ENCODE measurements at regions not wholly inside any gene's neighbourhood (a gene's known extent, or its start where the extent isn't known, plus 50 kb on each side); places are given as distances from the start of the nearest gene placed in this dataset.

DNA sequence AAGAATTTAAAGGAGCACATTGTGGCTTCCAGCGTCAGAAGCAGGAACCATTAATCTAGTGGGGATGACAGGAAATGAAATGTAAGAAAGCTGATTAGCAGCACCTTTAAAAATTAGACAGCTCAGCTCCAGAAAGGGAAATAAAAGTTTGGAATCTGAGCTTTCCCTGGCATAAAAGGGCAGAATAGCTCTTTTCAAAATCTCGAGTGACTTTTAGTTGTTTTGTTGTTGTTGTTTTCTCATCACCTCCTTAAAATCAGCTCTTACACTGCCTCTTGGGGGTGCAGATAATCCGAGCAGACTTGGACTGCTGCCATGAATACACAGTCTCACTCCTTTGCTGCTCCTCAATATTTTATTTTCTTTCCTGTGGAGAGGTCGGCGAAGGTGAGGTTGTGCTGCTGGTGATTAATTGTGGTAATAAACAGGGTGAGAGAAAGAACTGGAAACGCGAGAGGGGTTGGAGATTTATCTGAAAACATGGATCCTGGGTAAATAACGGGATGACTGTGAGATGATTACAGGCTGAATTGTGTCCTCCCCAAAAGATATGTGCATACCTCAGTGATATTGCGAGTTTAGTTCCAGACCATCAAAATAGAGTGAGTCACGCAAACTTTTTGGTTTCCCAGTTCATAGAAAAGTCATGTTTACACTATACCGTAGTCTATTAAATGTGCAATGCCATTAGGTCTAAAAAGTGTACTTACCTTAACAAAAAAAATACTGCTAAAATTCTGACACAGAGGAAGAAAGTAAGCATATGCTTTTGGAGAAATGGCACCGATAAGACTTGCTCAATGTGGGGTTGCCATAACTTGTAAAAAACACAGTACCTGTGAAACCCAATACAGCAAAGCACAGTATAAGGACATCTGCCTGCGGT lies 787.7 kb downstream of the UQCRFS1 start:
- peak; percentile 40 for DNase-seq

DNA sequence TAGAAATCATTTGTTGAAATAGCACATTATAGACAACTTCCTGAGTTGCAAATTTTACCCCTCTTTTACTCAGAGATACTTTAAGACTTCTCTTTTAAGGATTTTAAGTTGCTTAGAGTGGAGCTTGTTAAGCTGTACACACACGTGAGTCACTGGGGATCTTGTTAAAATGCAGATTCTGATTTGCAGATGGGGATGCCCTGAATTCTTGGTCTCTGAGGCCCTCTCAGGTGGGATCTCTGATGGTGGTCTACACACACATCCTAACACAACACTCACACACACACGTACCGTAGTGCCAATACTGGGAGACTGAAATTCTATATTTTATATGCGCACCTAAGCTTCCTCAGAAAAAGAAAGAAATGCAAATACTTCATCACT lies 788.3 kb downstream of the UQCRFS1 start:
- DNase-seq, result no peak

DNA sequence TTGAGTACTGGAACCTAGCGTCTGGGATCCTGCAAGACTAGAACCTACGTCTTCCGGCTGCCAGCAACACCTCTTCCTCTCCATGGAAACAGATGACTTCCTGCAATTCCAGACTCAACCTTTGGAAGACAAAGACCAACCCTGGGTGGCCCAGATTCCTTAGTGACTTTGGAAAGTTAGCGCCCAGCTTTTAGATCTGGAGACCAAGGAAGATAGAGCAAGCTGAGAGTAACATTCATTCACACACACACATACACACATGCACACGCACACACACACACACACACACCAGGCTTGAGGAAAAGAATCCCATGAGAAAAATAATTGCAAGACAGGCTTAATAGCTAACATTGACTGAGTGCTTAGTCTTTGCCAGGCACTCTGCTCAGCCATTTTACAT lies 788.9 kb downstream of the UQCRFS1 start:
- DNase-seq, result no peak

DNA sequence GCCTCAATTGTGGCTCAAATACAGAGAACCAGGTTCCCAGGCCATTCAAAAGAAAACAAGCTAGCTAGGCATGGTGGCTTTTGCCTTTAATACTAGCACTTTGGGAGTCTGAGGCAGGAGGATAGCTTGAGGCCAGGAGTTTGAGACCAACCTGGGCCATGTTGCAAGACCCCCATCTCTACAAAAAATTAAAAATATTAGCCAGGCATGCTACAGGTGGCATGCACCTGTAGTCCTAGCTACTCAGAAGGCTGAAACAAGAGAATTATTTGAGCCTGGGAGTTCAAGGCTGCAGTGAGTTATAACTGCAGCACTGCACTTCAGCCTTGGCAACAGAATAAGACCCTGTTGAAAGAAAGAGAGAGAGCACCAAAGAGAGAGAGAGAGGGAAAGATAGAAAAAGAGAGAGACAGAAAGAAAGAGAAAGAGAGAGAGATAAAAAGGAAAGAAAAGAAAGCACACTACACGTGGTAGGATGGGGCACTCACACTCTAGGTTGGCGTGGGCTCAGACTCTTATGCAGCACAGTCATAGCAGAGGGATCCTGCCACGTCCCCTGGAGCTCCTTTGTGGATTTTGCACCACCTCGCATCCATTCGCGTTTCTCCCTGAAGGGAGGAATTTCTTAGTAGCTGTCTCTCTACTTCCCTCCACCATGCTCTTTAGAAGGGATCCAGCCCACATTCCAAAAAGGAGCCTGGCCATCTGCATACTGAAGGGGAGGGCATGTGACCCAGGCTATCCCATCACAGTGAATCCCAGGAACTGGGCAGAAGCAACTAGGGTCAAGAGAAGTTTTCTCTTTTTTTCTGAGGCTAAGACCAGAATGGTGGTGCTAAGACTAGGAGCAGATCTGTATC lies 789.9 kb downstream of the UQCRFS1 start:
- DNase-seq, result no peak

DNA sequence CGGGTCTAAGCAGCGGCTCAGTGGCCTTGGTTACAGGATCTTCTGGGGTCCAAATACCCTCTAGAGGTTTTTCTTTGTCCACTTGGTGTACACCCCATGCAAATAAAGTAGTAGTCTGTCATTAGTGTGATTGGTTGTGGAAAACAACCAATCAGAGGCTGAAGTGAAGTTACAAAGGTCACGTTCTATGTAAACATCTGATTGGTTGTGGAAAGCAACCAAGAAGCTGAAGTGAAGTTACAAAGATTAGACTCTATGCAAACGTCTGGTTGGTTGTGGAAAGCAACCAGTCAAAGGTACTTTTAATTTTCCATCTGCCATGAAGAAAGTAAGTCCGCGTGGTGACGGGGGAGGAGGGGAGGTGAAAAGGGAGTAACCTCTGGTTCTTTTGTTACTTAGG lies 790.9 kb downstream of the UQCRFS1 start:
- DNase-seq, result no peak

DNA sequence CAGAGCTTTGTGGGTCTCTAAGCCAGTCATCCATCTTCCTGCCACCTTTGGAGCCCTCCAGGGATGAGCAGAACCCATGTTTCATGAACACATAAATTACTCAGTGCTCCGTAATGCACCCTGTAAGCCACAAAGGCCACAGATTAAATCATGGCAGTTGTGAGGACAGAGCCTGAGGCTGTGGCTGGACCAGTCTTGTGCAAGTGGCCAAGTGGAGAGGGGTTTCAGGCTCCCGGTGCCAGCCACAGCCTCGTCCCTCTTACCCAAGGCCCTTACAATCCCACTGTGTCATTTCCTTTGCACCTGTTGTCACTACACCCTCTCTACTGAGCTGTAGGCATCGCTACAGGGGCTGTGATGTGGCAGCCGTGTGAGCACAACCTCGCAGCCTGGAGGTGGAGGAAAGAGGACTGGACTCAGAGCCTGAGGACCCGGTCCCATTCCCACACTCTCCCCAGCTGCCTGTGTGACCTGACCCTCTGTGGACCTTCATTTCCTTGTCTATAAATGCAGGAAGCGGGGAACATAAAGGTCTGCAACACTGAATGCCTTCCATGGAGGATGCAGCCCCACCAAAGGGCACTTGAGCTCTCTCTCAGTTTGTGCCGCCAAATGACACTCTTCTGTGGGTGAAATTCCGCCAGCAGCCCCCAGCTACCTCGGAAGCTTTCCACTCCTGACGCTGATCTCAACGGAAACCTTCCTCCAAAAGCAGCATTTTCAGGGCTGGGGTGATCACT lies 792.0 kb downstream of the UQCRFS1 start:
- no peak for DNase-seq

DNA sequence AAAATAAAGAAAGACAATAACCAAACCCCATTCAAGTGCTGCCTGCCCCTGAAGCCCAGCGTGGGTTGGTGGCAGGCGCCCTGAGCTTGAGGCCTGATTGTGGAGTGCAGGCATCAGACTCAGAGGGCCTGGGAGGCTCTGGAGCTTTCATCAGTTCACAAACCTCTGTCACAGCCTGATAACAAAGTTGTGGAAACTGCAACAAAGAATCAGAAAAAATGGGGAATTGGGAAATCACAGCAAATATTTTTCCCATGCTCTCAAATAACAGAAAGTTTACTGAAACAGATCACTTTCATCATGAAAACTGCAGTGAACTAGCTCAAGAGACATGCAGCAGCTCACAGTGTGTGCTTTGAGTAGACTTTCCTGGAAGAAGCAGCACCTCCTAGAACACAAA lies 793.6 kb downstream of the UQCRFS1 start:
- DNase-seq, result no peak

DNA sequence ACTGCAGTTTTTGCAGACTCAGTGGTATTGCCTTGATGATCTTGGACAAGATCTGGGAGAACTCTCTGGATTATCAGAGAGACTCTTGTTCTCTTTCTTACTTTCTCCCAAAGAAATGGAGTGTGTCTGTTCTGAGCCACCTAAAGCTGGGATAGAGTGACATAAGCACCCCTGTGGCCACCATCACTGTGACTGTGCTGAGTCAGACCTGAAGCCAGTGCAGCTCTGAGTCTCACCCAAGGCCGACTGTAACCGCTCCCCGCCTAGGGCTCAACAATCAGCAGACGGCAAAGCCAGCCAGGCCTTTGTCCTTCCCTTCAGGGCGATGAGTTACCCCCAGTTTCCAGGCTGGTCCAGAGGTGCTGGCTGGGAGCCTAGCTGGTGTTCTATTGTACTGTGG lies 795.6 kb downstream of the UQCRFS1 start:
- DNase-seq, result no peak

DNA sequence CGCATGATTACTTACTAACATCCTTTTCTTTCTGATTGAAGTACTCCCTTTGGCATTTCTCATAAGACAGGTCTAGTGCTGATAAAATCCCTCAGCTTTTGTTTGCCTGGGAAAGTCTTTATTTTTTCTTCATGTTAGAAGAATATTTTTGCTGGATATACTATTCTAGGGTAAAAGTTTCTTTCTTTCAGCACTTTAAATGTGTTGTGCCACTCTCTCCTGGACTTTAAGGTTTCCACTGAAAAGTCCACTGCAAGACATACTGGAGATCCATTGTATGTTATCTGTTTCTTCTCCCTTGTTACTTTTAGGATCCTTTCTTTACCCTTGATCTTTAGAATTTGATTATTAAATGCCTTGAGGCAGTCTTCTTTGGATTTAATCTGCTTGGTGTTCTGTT lies 796.7 kb downstream of the UQCRFS1 start:
- DNase-seq, result no peak

DNA sequence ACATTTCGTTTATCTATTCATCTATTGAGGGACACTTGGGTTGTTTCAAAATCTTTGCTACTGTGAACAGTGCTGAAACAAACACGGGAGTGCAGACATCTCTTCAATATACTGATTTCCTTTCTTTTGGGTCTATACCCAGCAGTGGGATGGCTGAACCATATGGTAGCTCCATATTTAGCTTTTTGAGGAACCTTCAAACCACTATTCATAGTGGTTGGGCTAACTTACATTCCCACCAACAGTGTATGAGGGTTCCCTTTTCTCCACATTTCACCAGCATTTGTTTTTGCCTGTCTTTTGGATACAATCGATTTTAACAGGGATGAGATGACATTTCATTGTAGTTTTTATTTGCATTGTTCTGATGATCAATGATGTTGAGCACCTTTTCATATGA lies 798.2 kb downstream of the UQCRFS1 start:
- DNase-seq, result no peak

DNA sequence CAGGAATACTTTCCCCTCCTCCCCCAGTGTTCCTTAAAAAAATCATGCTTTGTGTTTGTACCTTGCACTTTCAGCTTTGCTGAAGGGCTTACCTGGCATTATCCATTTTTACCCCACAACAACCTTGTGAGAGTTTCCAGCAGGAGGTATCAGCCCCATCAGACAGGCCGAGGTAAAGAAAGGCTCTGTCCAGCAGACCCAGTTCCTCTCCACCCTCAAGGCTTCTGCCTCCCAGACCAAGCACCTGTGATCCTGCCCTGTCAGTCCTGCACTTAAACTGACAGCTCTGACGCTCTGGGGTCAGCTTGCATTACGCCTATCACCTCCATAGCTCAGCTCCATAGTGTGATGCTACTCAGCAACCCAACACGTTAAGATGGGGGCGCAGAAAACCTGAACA lies 803.1 kb downstream of the UQCRFS1 start:
- no peak for DNase-seq

DNA sequence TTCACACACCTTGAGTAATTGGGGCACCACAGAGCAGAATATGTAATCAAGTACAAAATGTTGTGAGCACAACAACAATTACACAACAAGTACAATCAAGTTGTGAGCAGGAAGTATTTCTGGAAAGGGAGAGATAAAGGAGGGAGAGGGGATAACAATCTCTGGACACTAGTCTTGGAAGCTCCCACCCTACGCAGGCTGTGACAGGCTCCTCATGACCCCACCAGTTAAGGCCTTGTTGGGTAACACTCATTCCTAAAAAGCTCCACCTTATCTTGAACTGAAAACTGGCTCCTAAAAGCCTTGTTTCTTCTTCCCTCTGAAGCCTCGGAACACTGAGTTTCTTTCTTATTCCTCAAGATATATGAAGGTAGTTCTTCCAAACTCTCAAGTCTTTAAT lies 806.0 kb downstream of the UQCRFS1 start:
- no peak for DNase-seq

DNA sequence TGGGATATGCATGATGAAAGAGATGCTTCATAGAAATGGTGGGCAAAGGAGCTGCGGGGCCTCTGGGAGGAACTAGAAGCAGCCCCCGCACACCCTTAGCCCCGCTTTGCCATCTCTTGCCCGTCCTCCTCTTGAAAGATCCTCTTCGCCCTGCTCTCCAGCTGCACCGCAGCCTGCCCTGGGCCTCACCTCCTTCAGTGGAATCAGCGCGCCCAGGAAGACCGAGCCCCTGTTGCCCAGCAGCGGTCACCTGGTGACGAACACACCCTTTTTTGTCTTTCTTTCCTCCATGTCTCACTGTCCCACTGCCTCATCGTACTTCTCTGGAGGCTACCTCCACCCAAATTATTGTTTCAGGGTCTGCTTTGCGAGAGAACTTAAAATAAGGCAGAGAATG lies 807.6 kb downstream of the UQCRFS1 start:
- DNase-seq, result no peak

DNA sequence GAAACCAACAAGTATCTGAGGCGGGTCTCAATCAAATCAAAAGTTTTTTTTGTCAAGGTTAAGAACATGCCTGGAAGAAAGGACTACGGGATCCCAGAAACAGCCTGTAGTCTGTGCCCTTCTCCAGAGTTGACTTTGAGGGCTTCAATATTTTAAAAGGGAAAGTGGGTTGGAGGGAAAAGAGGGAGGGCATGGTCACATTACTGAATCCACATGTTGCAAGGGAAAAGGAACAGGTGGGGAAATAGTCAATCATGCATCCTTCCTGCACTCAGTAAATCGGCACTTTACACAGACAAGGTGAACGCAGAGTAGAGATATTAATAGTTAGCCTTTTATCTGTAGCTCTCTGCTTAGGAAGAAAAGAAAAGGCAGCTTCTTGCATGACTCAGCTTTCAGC lies 808.5 kb downstream of the UQCRFS1 start:
- DNase-seq, result no peak

DNA sequence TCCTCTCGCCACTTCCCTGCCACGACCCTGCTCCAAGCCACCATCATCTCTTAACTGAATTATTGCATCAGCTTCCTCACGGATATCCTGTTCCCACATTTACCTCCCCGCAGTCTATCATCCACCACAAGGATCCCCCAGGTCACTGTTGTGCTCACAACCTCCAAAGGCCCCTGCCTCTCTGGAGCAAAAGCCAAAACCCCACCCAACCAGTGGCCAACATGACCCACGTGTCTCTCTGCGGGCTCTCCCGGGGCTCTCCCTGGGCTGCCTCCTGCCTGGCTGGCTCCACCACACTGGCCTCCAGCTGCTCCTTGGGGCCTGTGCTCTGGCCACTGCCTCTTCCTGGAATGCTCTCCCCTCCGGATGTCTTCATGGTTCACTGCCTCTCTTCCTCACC lies 809.3 kb downstream of the UQCRFS1 start:
- no peak for DNase-seq

DNA sequence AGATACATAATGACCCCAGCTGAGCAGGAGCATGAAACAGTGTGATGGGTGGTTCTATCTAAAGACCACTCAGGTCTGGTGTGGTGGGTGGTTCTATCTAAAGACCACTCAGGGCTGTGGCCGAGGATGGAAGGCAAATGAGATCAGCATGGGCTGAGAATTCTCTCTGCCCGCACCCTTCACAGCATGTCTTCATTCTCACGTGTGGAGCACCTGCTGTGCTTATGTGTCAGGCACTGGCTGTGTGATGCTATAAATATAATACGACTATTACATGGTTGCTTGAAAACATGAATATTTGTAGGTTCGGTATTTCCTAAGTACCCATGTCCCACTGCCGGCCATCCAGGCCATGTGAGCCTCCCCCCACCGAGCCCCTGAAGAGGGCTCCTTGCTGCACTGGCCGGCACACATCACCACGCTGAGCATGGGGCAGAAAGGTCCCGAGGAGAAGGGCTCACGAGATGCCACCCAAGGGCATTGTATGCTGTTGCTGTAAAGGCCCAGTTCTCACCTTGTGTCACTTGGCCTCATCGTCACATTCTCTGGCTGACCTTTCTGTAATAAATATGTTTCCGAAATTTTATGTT lies 810.2 kb downstream of the UQCRFS1 start:
- no peak for DNase-seq

DNA sequence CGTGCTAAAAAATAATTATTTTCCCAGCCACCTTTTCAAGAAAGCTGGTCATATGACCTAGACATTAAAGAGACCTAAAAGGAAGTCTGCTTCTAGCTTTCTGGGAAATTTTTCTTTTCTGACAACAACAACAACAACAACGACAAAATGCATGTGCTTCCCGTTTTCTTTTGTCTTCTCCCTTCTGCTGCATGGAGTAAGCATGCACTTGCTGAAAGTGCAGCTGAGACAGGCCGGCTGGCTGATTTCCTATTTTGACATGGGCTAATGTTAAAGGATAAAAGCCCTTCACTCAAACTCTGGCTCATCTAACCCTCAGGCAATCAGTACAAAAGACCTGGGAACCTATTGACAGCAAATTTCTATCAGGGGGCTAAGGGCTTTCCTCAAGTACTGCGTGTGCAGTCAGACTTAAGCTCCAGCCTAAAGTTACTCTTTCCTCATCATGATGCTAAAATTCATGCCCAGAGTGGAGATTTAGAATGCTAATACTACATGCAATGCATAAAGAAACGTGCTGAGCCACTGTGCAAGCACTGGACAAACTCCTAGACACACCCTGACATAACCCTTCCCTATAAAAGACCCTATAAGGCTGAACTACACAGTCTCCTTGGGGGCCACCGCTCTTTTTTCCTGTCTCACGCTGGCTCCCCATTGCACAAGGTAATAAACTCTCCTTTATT lies 811.1 kb downstream of the UQCRFS1 start:
- DNase-seq, result no peak

DNA sequence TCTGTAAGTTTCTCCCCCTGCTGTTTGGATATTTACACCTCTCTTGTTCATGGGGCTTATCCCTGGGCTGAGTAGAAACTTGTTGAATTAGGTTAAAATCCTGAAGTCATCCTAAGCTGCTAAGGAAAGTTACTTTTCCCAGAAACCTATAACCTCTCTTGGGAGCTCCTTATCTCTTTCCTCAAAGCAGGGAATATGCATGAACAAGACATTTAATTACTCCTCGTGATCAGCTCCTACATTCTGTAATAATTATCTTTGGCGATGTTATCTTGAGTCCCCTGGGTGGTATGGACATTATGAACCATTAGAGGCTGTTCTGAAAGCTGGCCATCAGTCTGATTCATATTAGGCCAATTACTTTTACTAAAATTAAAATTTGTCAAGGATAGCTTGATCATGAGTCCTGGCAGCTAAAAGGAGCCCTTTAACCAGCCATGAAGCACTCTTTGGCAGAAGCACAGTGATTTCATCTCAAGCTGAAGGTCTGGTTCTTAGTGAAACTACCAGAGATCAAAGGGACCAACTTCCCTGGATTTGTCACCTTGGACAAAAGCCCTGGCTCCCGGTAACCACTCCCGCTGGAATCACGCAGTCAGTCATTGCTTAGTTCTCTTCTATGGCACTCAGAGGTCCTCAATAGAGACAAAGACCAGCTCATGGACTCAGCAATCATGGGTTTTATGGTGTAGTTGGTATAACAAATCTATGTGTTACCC lies 811.8 kb downstream of the UQCRFS1 start:
- DNase-seq, result no peak

DNA sequence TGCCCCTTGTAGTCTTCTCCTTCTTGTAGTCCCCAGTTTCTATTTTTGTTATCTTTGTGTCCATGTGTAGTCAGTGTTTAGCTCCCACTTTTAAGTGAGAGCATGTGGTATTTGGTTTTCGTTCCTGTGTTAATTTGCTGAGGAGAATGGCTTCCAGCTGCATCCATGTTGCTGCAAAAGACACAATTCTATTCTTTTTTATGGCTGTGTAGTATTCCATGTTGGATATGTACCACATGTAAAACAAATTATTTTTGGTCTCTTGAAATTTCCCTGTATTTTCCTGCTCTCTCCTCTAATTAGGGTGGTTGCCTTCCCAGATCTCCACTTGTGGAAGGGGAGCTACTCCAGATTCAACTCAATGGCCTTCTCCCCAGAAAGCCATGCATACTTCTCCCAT lies 813.8 kb downstream of the UQCRFS1 start:
- DNase-seq, result no peak

DNA sequence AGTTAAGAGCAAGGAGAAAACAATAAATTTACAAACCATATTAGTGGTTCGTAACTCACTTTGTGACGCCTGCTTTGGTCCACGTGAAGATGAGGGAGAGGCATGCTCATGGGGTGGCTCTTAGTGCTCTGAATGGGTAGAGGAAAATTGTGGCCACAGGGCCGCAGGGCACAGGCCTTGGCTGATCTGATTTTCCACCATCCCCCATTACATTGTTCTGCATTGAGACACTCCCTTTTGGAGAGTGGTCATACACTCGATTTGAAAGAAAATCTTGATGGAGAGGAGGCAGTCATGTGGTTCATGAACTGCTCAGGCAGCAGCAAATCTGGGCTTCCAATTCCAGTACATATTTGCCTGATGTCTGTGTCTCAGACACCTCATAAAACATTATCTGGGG lies 815.2 kb downstream of the UQCRFS1 start:
- DNase-seq, result no peak

DNA sequence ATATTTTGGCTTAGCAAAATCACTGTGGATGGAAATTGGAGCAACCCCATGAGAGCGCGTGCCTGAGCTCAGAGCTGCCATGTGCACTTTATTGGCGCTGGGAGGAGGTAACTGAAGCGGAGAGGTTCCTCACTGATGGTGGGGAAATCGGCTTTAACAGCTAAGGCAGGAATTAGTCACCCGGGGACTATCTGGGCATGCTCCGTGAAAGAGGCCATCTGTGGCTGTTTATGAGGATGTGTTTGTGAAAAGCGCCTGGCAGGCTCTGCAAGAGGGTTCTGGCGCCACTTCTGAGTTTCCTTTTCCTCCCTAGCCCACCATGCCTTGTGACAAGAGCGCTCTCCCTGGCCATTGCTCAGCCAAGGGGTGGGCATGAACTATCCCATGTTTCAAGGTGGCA lies 815.6 kb downstream of the UQCRFS1 start:
- DNase-seq, result no peak

DNA sequence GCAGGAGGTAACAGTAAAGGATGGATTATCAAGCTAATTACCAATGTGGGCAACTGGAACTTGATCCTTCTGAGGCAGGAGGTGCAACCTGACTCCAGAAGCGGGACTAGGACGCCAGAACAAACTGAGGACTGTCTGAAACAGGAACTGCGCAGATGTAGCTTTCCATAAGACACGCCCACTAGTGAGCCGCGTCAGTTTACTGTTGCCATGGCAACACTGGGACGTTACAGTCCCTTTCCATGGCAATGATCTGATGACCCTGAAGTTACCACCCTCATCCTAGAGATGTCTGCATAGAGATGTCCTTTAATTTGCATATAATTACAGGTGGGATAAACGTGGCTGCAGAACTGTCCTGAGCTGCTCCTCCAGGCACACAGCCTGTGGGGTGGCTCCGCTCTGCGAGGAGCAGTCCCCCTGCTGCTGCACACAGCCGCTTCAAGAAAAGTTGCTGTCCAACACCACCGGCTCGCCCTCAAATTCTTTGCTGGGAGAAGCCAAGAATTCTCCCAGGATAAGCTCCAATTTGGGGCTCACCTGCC lies 816.6 kb downstream of the UQCRFS1 start:
- no peak for DNase-seq

All from fibroblast of skin of right quadriceps (primary cell).